Mucosa of rectum (tissue), 2 donors: ENCODE measurements at regions not wholly inside any gene's neighbourhood (a gene's known extent, or its start where the extent isn't known, plus 50 kb on each side); places are given as distances from the start of the nearest gene placed in this dataset.

ENCODE experiments used
- H3K27ac ChIP-seq, 2 donors: one replicate each; pipeline ENCODE4 v1.7.0; 2013; ENCODE audit warnings: inconsistent platforms in 2 of 2, low read depth in 2 of 2, low read length in 2 of 2
- H3K27me3 ChIP-seq, 2 donors: one replicate each; pipeline ENCODE4 v1.7.0; 2013; ENCODE audit warnings: low read length in 2 of 2; ENCODE audit not compliant: control insufficient read depth in 2 of 2, insufficient read depth in 2 of 2
- H3K36me3 ChIP-seq, 2 donors: one replicate each; pipeline ENCODE4 v1.7.0; 2013; ENCODE audit warnings: low read length in 2 of 2; ENCODE audit not compliant: control insufficient read depth in 2 of 2, insufficient read depth in 2 of 2
- H3K4me1 ChIP-seq, 2 donors: one replicate each; pipeline ENCODE4 v1.7.0; 2013; ENCODE audit warnings: low read length in 2 of 2, mild to moderate bottlenecking in 1 of 2; ENCODE audit not compliant: control insufficient read depth in 2 of 2, insufficient read depth in 2 of 2
- H3K4me3 ChIP-seq, 2 donors: one replicate each; pipeline ENCODE4 v1.7.0; 2013; ENCODE audit warnings: low read length in 2 of 2
- H3K9ac ChIP-seq, 2 donors: one replicate each; pipeline ENCODE4 v1.7.0; 2013; ENCODE audit warnings: low read length in 2 of 2, low read depth in 1 of 2, mild to moderate bottlenecking in 1 of 2
- H3K9me3 ChIP-seq, 2 donors: one replicate each; pipeline ENCODE4 v1.7.0; 2013; ENCODE audit warnings: low read length in 2 of 2; ENCODE audit not compliant: control insufficient read depth in 2 of 2
- donor health status: healthy.
- donor health status: Normal muscosa, but diverticular disease.

DNA sequence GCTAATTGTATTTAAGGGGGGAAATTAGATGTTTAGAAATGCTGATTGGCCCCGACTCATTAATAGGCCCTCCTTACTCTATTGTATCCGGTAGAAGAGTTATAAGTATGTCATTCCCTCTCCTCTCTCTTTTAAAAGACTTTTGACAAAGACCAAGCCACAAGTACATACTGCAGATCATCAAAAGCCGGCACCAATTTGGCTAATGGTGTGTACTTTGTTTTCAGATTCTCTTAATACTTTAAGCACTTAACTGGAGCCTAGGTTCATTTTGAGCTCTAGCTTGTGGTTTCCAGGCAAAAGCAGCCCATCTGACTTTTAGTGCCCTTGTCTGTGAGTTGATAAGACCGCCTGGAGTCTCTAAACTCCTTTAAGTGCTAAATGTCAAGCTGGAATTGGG, 210.0 kb upstream of the LYZL1 start:
- Histone ChIP-seq H3K4me1 (no peaks in the 10 kb centered on the region), H3K4me3 (no peak overlapping the region), H3K9me3 (no peaks in the 10 kb centered on the region), H3K27me3 (no peaks in the 10 kb centered on the region), H3K27ac (no peak overlapping the region), H3K9ac (no peak overlapping the region), H3K36me3 (no peaks in the 10 kb centered on the region)

DNA sequence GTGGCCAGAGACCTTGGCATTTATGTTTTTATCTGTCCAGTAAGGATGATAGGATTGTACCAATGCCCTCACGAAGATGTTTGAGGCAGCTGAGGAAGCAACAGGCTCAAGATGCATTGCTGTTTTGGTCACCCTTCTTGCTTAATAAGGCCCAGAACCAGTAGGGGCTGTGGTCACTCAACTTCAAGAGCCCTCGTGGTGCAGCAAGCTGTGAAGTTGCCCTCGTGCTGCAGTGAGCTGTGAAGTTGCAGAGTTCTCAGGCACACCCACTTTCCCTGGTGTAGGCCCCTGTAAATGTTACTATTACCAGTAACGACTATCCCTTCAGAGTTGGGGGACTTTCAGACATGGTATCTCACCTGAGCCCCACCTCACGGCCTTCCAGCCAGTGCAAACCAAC, 207.6 kb upstream of the LYZL1 start:
- no peaks in the 10 kb centered on the region for H3K4me1 ChIP-seq
- no peaks in the 10 kb centered on the region for H3K27me3 ChIP-seq
- no peak overlapping the region for H3K4me3 ChIP-seq
- H3K27ac ChIP-seq, result no peak overlapping the region
- H3K9ac ChIP-seq, result no peak overlapping the region
- no peaks in the 10 kb centered on the region for H3K36me3 ChIP-seq
- H3K9me3 ChIP-seq, result no peaks in the 10 kb centered on the region

DNA sequence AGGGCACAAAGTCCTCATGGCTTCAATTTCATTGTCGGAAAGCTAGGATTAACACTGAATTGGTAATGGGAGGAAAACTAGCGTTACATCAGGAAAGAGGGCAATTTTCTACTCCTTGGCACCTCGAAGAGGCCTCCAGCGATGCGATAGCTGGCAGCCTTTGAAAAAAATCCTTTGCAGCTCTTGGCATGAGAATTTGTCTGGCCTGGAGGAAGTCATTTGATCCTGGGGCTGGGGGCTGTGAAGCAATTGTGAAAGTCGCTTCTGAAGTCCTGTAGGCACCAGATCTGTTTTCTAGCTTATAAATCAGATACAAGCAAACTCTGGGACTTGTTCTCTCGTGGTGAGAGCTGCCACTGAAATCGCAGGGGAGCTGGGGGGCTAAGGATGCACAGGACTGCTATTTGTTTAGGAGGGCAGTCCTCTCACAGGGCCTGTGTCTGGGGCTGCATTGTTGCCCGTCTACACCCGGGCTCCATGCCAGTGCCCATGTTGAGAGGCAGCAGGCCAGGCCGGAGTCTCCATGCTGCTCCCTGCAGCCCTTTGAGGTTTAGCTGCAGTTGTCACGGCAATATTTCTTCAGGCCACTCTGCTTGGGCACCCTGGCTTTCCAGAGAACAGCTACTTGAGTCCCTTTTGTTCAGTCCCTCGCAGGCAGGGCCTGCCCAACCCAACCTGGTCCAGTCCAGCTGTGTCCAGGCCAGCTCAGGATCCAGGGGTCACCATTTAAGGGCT, 206.8 kb upstream of the LYZL1 start:
- Histone ChIP-seq H3K4me3 (no peak overlapping the region), H3K36me3 (no peaks in the 10 kb centered on the region), H3K27ac (no peak overlapping the region), H3K9me3 (no peaks in the 10 kb centered on the region), H3K4me1 (no peaks in the 10 kb centered on the region), H3K9ac (no peak overlapping the region), H3K27me3 (no peaks in the 10 kb centered on the region)

DNA sequence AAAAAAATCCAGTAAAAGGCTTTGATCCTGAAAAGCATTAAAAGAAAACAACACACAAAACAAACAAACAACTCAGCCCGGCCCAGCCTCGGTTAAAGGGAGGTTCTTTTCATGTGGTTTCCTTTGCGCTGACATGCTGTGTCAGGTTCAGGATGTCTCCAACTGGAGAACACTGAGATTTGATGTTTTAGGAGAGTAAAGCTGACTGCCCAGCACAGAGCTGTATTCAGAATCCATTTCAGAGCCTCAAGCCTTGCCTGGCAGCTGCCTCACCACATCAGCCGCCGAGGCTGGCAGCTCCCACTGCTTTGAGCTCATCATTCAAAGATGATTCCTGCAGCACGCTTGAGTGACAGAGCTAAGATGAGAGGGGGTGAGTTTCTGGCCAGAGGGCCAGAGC, 205.8 kb upstream of the LYZL1 start:
- H3K9ac ChIP-seq, result no peak overlapping the region
- H3K4me3 ChIP-seq, result no peak overlapping the region
- H3K4me1 ChIP-seq, result no peaks in the 10 kb centered on the region
- no peaks in the 10 kb centered on the region for H3K27me3 ChIP-seq
- no peaks in the 10 kb centered on the region for H3K9me3 ChIP-seq
- no peaks in the 10 kb centered on the region for H3K36me3 ChIP-seq
- H3K27ac ChIP-seq, result no peak overlapping the region

DNA sequence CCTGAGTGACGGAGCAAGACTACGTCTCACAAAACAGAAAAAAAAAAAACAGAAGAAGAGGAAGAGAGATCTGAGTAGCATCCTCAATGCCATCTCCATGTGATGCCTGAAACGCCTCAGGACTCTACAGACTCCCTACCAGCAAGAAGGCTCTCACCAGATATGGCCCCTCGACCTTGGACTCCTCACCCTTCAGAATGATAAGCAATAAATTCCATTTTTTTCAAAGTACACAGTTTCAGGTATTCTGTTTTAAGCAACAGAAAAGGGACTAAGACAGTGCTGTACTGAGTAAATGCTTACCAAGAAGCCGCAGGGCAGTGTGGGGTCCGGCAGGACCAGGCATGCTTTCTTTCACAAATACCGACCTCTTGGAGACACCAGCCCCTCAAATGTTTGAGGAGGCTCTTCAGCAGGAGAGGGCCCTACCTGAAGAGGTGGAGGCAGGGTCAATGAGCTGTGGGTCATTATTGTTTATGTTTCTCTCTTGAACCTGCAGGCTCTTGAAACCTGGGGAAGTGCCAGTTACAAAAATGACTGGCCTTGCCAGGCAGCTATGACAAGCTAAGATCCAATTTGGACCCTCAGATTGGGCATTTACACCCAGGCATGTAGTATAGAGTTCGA, 204.1 kb upstream of the LYZL1 start:
- Histone ChIP-seq H3K36me3 (no peaks in the 10 kb centered on the region), H3K27me3 (no peaks in the 10 kb centered on the region), H3K9me3 (no peaks in the 10 kb centered on the region), H3K9ac (no peak overlapping the region), H3K27ac (no peak overlapping the region), H3K4me1 (no peaks in the 10 kb centered on the region), H3K4me3 (no peak overlapping the region)

DNA sequence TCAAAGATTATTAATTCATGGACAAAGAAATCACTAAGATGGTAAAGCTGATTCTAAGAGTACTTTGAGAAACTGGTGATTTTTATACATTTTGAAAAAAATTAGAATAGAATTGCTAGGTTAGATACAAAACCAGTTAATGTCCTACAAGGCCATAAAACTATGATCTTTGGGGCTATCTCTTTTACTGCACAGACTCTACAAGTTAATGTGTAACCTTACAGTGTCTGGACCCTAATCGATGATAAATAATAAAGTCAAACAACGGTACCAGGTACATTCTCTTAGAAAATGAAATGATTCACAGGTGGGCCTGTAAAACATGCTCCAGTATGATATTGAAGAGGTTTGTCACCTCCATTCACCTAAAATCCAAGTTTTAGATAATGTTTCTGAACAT, 199.8 kb upstream of the LYZL1 start:
- Histone ChIP-seq H3K9me3 (no peaks in the 10 kb centered on the region), H3K4me1 (no peaks in the 10 kb centered on the region), H3K4me3 (no peak overlapping the region), H3K27ac (no peak overlapping the region), H3K36me3 (no peaks in the 10 kb centered on the region), H3K27me3 (no peaks in the 10 kb centered on the region), H3K9ac (no peak overlapping the region)

DNA sequence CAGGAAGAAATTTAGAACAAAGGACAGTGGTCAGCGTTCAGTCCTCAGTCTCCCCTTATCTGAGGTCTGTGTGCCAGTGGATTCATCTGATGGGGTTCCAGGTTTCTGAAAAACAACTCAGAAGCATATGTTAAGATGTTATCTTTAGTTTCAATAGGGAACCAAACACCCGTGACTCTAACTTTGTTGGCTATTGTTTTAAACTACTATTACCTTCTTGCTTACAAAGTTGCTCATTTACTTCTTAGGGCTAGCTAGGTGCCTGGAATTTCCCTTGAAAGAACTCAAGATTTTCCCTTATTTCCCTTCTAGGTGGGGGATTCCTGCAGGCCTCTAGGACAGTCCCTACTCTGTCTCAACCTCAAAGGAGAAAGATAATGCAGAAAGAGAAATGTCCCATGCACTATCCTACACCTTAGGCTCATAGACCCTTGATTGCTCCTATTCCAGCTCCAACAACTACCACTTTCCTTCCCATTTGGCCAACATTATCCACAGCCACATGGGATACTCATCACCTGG, 192.5 kb upstream of the LYZL1 start:
- Histone ChIP-seq H3K9ac (no peak overlapping the region), H3K4me1 (no peaks in the 10 kb centered on the region), H3K27me3 (peaks cover 0 to 2% of the 10 kb centered on the region in 2 donors), H3K27ac (no peak overlapping the region), H3K9me3 (no peaks in the 10 kb centered on the region), H3K36me3 (no peaks in the 10 kb centered on the region), H3K4me3 (no peak overlapping the region)

DNA sequence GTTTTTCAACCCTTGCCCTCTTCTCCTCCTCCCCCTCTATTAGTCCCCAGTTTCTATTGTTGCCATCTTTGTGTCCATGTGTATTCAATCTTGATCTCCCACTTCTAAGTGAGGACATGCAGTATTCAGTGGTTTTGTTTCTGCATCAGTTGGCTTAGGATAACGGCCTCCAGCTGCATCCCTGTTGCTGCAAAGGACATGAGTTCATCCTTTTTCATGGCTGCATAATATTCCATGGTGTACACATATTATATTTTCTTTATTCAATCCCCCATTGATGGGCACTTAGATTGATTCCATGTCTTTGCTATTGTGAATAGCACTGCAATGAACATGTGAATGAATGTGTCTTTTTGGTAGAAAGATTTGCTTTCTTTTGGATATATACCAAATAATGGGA, 190.4 kb upstream of the LYZL1 start:
- Histone ChIP-seq H3K9me3 (no peaks in the 10 kb centered on the region), H3K27ac (no peak overlapping the region), H3K27me3 (peaks cover 0 to 2% of the 10 kb centered on the region in 2 donors), H3K9ac (no peak overlapping the region), H3K36me3 (no peaks in the 10 kb centered on the region), H3K4me1 (no peaks in the 10 kb centered on the region), H3K4me3 (no peak overlapping the region)

DNA sequence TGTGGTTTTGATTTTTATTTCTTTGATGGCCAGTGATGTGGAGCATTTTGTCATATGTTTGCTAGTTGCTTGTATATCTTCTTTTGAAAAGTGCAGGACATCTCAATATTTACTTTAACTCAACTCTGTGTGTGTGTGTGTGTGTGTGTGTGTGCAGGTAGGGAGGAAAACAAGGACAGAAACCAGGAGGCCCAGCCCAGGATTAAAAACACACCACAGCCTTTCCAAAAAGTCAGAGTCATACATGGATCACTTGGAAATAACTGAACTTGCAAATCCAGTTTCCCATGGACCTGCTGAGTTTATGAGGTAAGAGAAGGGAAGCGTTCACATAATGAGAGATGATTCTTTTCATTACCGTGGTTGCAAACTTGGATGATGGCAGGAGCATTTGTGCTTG, 189.9 kb upstream of the LYZL1 start:
- Histone ChIP-seq H3K27me3 (peaks cover 0 to 2% of the 10 kb centered on the region in 2 donors), H3K9me3 (no peaks in the 10 kb centered on the region), H3K36me3 (no peaks in the 10 kb centered on the region), H3K9ac (no peak overlapping the region), H3K4me3 (no peak overlapping the region), H3K4me1 (no peaks in the 10 kb centered on the region), H3K27ac (no peak overlapping the region)

DNA sequence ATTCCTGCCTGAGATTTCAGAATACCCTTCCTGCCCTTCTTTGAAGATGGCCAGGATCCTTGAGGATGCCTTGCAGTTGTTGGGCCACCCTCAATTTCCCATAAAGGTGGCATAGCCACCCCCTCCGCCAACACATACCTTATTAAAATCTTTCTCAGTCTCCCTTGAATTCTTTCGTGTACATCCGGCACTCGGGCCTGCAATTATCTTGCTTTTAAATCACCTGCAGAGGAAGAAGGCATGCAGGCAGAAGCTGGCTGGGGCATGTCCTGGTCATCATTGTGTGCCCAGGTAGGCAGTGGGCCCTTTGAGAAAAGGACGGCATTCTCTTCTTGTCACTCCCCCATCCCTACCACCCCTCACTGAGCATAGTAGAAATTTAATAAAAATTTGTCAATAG, 189.5 kb upstream of the LYZL1 start:
- H3K36me3 ChIP-seq, result no peaks in the 10 kb centered on the region
- no peak overlapping the region for H3K27ac ChIP-seq
- peaks cover 0 to 2% of the 10 kb centered on the region in 2 donors for H3K4me1 ChIP-seq
- H3K4me3 ChIP-seq, result no peak overlapping the region
- no peak overlapping the region for H3K9ac ChIP-seq
- H3K27me3 ChIP-seq, result peaks cover 0 to 2% of the 10 kb centered on the region in 2 donors
- no peaks in the 10 kb centered on the region for H3K9me3 ChIP-seq
